GM03348 (cell line): ENCODE measurements at regions not wholly inside any gene's neighbourhood (a gene's known extent, or its start where the extent isn't known, plus 50 kb on each side); places are given as distances from the start of the nearest gene placed in this dataset.

ENCODE experiments used
- DNase-seq: peaks from one replicate; pipeline ENCODE4 v3.0.0; 2012; ENCODE audit warnings: low spot score

- DNase-seq = peak; percentile 92
Measured at GRCh38 chr1:181142096-181142958, 53.8 kb downstream of the IER5 start.

- no peak for DNase-seq
Measured at GRCh38 chr1:181143102-181143859, 54.8 kb downstream of the IER5 start.

- no peak for DNase-seq
Measured at GRCh38 chr1:181144238-181144637, 55.7 kb downstream of the IER5 start.

DNA sequence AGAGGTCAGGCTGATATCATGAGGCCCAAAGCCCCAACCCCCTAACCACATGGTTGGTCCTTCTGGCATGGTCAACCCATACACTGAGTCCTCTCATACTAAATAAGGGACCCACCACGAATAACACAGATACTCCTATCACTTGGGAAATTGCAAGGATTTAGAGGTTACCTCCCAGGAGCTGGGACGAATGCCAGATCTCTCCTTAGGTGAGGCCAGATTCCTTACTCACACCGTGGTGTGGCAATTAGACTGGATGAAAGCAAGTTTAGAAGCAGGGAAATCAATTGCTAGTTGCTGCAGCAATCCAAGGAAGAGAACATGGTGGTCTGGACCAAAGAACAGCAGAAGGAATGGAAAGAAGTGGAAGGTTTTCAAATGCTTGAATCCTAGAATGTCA, 60.1 kb downstream of the IER5 start:
- no peak for DNase-seq

DNA sequence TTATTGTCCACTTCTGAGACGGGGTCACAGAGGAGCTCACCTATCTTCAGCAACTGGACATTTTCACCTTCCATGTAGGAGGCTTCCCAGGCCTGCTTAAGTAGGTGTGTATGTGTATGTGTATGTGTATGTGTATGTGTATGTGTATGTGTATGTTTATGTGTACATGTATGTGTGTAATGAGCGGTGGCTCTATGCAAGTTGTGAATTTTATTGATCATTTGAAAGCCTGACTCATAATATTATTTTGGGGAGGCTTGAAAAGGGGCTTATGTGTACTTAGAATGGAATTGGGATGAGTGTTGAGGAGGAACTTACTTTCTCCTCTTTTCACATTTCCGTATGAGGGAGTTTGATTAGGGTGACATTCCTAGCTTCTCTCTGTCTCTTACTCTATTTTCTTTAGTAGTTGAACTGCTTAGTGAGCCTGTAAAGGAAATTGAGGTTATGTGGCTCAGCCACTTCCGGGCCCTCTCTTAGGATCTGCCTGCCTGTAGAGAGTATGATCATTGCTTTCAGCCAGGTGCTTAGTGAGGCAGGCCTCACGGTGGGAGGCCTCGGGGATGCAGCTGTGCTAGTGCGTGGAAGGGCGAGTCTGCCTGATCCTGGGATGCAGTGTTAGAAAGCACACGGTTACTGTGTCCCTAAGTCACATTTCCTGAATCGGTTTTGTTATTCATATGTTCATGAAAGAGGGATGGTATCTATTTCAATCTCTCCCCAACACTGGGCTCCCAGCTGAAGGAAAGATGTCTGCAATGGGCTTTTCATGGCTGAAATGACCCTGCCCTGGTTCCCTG, 61.0 kb downstream of the IER5 start:
- DNase-seq = no peak

GRCh38 chr1:181150273-181150672, 61.8 kb downstream of the IER5 start:
- DNase-seq = no peak

GRCh38 chr1:181150842-181151241, 62.3 kb downstream of the IER5 start:
- DNase-seq = no peak

DNA sequence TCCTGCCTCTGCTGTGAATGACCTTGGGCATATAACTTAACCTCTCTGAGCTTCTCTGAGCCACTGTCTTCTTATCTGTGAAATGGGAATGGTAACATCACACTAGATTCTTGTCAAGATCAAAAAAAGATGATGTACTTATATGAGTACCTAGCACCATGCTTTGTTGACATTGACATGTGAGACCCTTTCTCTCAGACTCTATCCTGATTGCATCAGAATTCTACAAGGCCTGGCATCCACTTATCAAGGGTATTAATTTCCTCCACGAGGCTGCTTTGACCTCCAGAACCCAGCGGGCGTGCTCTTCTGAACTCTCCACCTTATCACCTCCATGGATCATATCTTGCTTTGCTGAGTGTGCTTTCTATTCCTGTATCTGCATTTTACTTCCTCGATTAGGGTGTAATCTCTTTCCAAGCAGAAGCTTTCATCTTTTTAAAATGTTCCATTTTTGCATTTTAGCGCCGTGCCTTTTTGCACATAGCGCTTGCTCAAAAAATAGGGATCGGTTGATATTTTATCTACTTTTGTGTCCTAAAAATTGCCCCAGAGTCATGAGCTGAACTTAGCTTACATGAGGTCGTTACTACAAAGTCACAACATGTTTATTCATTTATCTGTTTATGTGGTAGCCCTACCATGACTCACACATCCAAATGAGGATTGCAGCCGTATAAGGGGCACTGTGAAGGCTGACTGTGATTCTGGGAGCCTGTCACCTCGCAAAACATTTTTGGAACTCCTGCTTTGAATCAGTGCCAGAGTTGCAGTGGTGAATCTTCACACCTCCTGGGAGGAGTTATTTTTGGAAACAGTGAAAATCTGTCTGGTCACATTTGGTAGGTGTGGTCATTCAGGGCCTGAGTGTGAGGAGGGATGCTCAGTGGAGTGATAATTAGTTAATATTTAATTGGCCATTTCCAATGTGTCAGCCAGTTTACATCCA, 63.2 kb downstream of the IER5 start:
- DNase-seq = peak; percentile 39

- DNase-seq = peak; percentile 77
Measured at GRCh38 chr1:181152892-181153633, 64.6 kb downstream of the IER5 start.

GRCh38 chr1:181153634-181153961, 65.1 kb downstream of the IER5 start:
- DNase-seq = no peak

DNA sequence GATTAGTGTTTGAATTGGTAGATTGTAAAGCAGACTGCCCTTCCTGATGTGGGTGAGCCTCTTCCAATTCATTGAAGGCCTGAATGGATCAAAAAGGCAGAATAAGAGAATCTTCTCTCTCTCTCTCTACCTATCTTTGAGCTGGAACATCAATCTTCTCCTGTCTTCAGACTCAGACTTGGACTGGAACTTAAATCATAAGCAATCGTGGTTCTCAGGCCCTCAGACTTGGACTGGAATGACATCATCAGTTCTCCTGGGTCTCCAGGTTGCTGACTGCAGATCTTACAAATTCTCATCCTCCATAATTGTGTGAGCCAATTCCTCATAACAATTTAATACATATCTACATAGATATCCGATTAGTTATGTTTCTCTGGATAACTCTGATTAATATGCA, 66.8 kb downstream of the IER5 start:
- no peak for DNase-seq

- peak; percentile 31 for DNase-seq
Measured at GRCh38 chr1:181159451-181160140, 71.1 kb downstream of the IER5 start.

DNA sequence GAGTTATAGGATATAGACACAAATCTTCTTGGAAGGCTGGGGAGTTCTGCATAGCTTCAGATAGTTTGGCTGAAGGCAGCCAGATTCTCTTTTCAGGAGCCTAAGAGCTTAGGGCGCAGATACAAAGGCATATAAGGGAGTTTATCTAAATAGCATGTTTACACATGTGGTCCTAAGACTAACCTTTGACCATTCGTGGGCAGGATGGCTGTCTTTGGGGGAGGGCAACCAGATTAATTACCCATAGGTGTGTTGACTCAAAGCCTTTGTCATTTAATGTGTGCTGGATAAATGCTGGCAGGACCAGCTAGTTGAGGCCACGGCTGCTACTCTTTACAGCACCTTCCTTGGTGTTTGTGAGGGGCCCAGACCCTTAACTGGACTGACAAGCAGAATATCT, 71.8 kb downstream of the IER5 start:
- no peak for DNase-seq

GRCh38 chr1:181160998-181161870, 72.7 kb downstream of the IER5 start:
- DNase-seq = no peak

DNA sequence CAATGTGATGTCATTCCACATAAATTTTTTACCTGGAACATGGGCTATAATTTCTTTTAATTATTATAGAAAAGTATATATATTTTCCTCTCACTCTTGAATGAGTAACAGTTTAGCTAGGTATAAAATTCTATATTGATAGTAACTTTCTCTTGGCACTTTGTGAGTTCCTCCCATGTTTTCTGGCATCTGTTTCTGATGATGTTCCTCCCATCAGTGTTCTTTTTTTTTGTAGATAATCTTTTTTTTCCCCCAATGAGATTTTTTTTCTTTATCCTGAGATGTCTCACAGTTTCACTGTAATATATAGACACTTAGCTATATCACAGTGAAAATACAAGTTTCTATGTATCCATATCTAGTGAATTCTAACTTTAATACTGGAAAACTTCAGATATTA, 75.2 kb downstream of the IER5 start:
- no peak for DNase-seq

DNA sequence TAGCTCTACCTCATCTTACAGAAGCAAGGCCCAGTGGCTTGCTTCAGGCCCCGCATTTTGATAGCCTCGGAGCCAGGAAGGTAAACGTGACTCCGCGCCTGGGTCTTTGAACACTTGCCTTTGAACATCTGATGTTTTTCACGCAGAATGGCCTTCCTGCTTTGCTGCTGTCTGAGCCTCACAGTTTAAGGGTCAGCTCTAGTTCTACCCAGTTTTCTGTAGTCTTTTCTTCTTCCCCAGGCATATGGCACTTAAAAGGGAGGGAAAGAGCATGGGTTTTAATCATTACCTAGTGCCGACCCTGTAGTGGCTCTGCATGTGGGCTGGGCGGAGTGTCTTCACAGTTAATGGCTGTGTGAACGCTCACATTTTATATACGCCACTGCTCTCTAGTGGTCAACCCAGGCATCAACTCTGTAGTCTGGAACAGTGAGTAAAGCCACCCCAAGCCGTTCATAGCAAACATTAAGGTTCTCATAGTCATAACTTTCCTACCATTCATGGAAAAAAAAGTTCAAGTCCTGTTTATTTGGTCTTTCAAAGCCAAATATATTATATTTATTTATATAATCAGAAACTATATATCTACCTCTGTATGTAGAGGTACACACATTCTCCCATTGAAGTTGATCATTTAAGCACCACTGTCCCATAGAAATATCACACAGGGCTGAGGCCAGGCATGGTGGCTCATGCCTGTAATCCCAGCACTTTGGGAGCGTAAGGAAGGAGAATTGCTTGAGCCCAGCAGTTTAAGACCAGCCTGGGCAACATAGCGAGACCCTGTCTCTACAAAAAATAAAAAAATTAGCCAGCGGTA, 78.1 kb downstream of the IER5 start:
- peak; percentile 87 for DNase-seq

- DNase-seq = no peak
Measured at GRCh38 chr1:181169281-181169865, 80.9 kb downstream of the IER5 start.

GRCh38 chr1:181170194-181170593, 81.7 kb downstream of the IER5 start:
- no peak for DNase-seq
